H1 (cell line): ENCODE measurements at regions not wholly inside any gene's neighbourhood (a gene's known extent, or its start where the extent isn't known, plus 50 kb on each side); places are given as distances from the start of the nearest gene placed in this dataset.

Experiments
- CTCF ChIA-PET: fragments of 300-600 bp; sonication (Branson Sonifier 250); formaldehyde crosslinking; loops from one replicate; lab custom pipeline; 2021; ENCODE audit not compliant: partially characterized antibody; lab: Charles Lee
- POLR2A ChIA-PET: fragments of 300-600 bp; sonication (Branson Sonifier 250); formaldehyde crosslinking; loops from one replicate; lab custom pipeline; 2021; ENCODE audit warnings: inconsistent platforms; ENCODE audit not compliant: partially characterized antibody; lab: Charles Lee
- DNase-seq, 2 experiments: peaks; one replicate each; pipeline versions ENCODE4 v3.0.0 to v3.0.0-alpha.2; 2010 to 2022; ENCODE audit warnings: low spot score in 2 of 2, low read depth in 1 of 2, mixed read lengths in 1 of 2
- FAIRE-seq: peaks from 2 replicates; lab custom pipeline; 2011; peaks lifted over from hg19 to GRCh38; lab: Jason Lieb, UNC
- H2AFZ ChIP-seq: 2 replicates; pipeline ENCODE4 v1.8.1; 2012; ENCODE audit warnings: low read length, inconsistent platforms
- H2AK5ac ChIP-seq: 2 replicates; pipeline ENCODE4 v1.6.1; 2013; ENCODE audit warnings: low read depth, low read length
- H2BK120ac ChIP-seq: replicated peaks from 2 replicates; pipeline ENCODE3; 2013; ENCODE audit warnings: low read depth, low read length, inconsistent platforms
- H2BK12ac ChIP-seq: 2 replicates; pipeline ENCODE4 v1.6.1; 2013; ENCODE audit warnings: low read depth, low read length
- H2BK15ac ChIP-seq: 2 replicates; pipeline ENCODE4 v1.6.1; 2013; ENCODE audit warnings: low read length
- H2BK20ac ChIP-seq: 2 replicates; pipeline ENCODE4 v1.6.1; 2013; ENCODE audit warnings: low read length
- H2BK5ac ChIP-seq: 2 replicates; pipeline ENCODE4 v1.6.1; 2013; ENCODE audit warnings: low read depth, low read length
- H3K14ac ChIP-seq: 2 replicates; pipeline ENCODE4 v1.6.1; 2013; ENCODE audit warnings: inconsistent platforms; ENCODE audit not compliant: insufficient read length
- H3K18ac ChIP-seq: 2 replicates; pipeline ENCODE4 v1.6.1; 2013; ENCODE audit warnings: low read length; ENCODE audit errors: extremely low read depth
- H3K23ac ChIP-seq: 2 replicates; pipeline ENCODE4 v1.6.1; 2013; ENCODE audit warnings: inconsistent platforms; ENCODE audit not compliant: insufficient read length
- H3K23me2 ChIP-seq: 2 replicates; pipeline ENCODE4 v1.6.1; 2013; ENCODE audit warnings: low read depth, low read length
- H3K27ac ChIP-seq: 2 replicates; pipeline ENCODE4 v1.6.1; 2011; ENCODE audit warnings: low read depth, low read length, inconsistent platforms
- H3K27me3 ChIP-seq, 4 experiments: replicated peaks in 1 of 4; 1 replicate in 1 of 4; 2 replicates in 3 of 4; pipeline versions ENCODE4 v1.6.1 to v1.8.1; 2011 to 2013; ENCODE audit warnings: low read length in 3 of 4, mild to moderate bottlenecking in 3 of 4, inconsistent platforms in 2 of 4, mixed read lengths in 2 of 4, moderate library complexity in 1 of 4; ENCODE audit not compliant: control insufficient read depth in 3 of 4, insufficient read depth in 3 of 4; ENCODE audit errors: extremely low read depth in 1 of 4
- H3K36me3 ChIP-seq, 4 experiments: 2 replicates each; pipeline versions ENCODE4 v1.6.1 to v1.8.1; 2011 to 2013; ENCODE audit warnings: mild to moderate bottlenecking in 4 of 4, low read length in 3 of 4, moderate library complexity in 2 of 4, control low read depth in 1 of 4, inconsistent platforms in 1 of 4; ENCODE audit not compliant: insufficient read depth in 4 of 4, control insufficient read depth in 2 of 4
- H3K4ac ChIP-seq: replicated peaks from 2 replicates; pipeline ENCODE3; 2013; ENCODE audit warnings: low read length, low read depth, mixed read lengths, inconsistent platforms; ENCODE audit not compliant: insufficient read length
- H3K4me1 ChIP-seq, 4 experiments: replicated peaks in 1 of 4; 1 replicate in 1 of 4; 2 replicates in 3 of 4; pipeline versions ENCODE4 v1.6.1 to v1.8.1; 2011 to 2013; ENCODE audit warnings: low read length in 3 of 4, inconsistent platforms in 2 of 4, mixed read lengths in 1 of 4; ENCODE audit not compliant: insufficient read depth in 4 of 4, control insufficient read depth in 3 of 4
- H3K4me2 ChIP-seq, 2 experiments: 2 replicates each; pipeline versions ENCODE4 v1.6.1 to v1.8.1; 2011 to 2013; ENCODE audit warnings: low read depth in 2 of 2, low read length in 2 of 2, control low read depth in 1 of 2, inconsistent platforms in 1 of 2, mild to moderate bottlenecking in 1 of 2; ENCODE audit not compliant: insufficient read depth in 1 of 2
- H3K4me3 ChIP-seq, 4 experiments: fragments of 200-600, 300-600 bp in 1 of 4; sonication (generic), shearing (Covaris generic), sonication (Bioruptor Twin) in 1 of 4; 2 replicates each; pipeline versions ENCODE4 v1.5.1 to v1.8.1; 2011 to 2016; ENCODE audit warnings: low read length in 4 of 4, low read depth in 3 of 4, control low read depth in 2 of 4, inconsistent platforms in 2 of 4, mild to moderate bottlenecking in 2 of 4, mixed read lengths in 1 of 4, moderate library complexity in 1 of 4; ENCODE audit not compliant: insufficient read depth in 2 of 4; ENCODE audit errors: extremely low read depth in 1 of 4
- H3K56ac ChIP-seq: replicated peaks from 2 replicates; pipeline ENCODE3; 2013; ENCODE audit warnings: low read depth, mild to moderate bottlenecking, mixed read lengths, low read length, inconsistent platforms; ENCODE audit not compliant: insufficient read length
- H3K79me1 ChIP-seq: 2 replicates; pipeline ENCODE4 v1.6.1; 2013; ENCODE audit warnings: low read depth, low read length, control low read depth
- H3K79me2 ChIP-seq, 2 experiments: 2 replicates each; pipeline versions ENCODE4 v1.6.1 to v1.8.1; 2012 to 2013; ENCODE audit warnings: low read length in 2 of 2, mild to moderate bottlenecking in 2 of 2, inconsistent platforms in 1 of 2; ENCODE audit not compliant: insufficient read depth in 2 of 2, control insufficient read depth in 1 of 2
- H3K9ac ChIP-seq, 4 experiments: replicated peaks in 1 of 4; 1 replicate in 1 of 4; 2 replicates in 3 of 4; pipeline versions ENCODE4 v1.6.1 to v1.8.1; 2011 to 2013; ENCODE audit warnings: low read depth in 3 of 4, low read length in 3 of 4, control low read depth in 2 of 4, mild to moderate bottlenecking in 2 of 4, moderate library complexity in 2 of 4, inconsistent platforms in 1 of 4; ENCODE audit errors: extremely low read depth in 1 of 4
- H3K9me3 ChIP-seq, 2 experiments: 2 replicates each; pipeline versions ENCODE4 v1.6.1 to v1.8.1; 2012 to 2013; ENCODE audit warnings: mild to moderate bottlenecking in 2 of 2, moderate library complexity in 2 of 2, control low read depth in 1 of 2, inconsistent platforms in 1 of 2, low read depth in 1 of 2, low read length in 1 of 2, mixed read lengths in 1 of 2; ENCODE audit not compliant: insufficient read depth in 2 of 2
- H4K20me1 ChIP-seq, 2 experiments: replicated peaks in 1 of 2; 2 replicates each; pipeline versions ENCODE3 to v1.8.1; 2011 to 2013; ENCODE audit warnings: inconsistent platforms in 2 of 2, low read length in 2 of 2, mild to moderate bottlenecking in 1 of 2; ENCODE audit not compliant: insufficient read depth in 2 of 2, control insufficient read depth in 1 of 2
- H4K5ac ChIP-seq: 2 replicates; pipeline ENCODE4 v1.6.1; 2013; ENCODE audit warnings: low read length, low read depth, mixed read lengths, inconsistent platforms; ENCODE audit not compliant: insufficient read length
- H4K8ac ChIP-seq: 2 replicates; pipeline ENCODE4 v1.8.0; 2013; ENCODE audit warnings: mild to moderate bottlenecking, moderate library complexity, low read length, inconsistent platforms; ENCODE audit not compliant: insufficient read depth; ENCODE audit errors: extremely low read depth
- H4K91ac ChIP-seq: replicated peaks from 2 replicates; pipeline ENCODE3; 2013; ENCODE audit warnings: low read length, mixed read lengths, inconsistent platforms; ENCODE audit not compliant: insufficient read length
- CREB1 ChIP-seq: IDR thresholded peaks from 2 replicates; pipeline ENCODE4 v1.6.1; 2012; ENCODE audit warnings: inconsistent platforms
- KDM1A ChIP-seq: fragments of 200-600, 300-600 bp; sonication (generic); IDR thresholded peaks from 2 replicates; pipeline ENCODE4 v1.7.1; 2016; ENCODE audit warnings: mild to moderate bottlenecking, low read length, borderline replicate concordance
- NRF1 ChIP-seq: IDR thresholded peaks from 2 replicates; pipeline ENCODE4 v1.6.1; 2011; ENCODE audit warnings: mild to moderate bottlenecking, low read depth, low read length, improper control_type of control experiment
- SIX5 ChIP-seq: IDR thresholded peaks from 2 replicates; pipeline ENCODE4 v1.6.1; 2011; ENCODE audit warnings: mild to moderate bottlenecking, low read depth, low read length
- TBP ChIP-seq: IDR thresholded peaks from 2 replicates; pipeline ENCODE4 v1.6.1; 2011; ENCODE audit warnings: low read depth, low read length, improper control_type of control experiment
- WGBS, 2 experiments: shearing (Covaris generic) in 1 of 2; methylation state at CpG; one replicate each; pipeline versions ENCODE4 v1.1.6 to v1.1.7; 2013 to 2015; ENCODE audit warnings: low lambda C conversion rate in 2 of 2, mixed read lengths in 2 of 2, inconsistent platforms in 1 of 2, low coverage in 1 of 2, missing lambda C conversion rate in 1 of 2; ENCODE audit not compliant: insufficient replicate concordance in 2 of 2, insufficient coverage in 1 of 2, insufficient read length in 1 of 2; ENCODE audit errors: extremely low coverage in 1 of 2, missing lambda C conversion rate in 1 of 2; 5-methylcytosine and 5-hydroxymethylcytosine counted together

- no peak overlapping the region for H2BK15ac ChIP-seq
- FAIRE-seq (no peak), DNase-seq (no peak)
- no peaks in the 10 kb centered on the region for H3K79me1 ChIP-seq
- WGBS, 2 experiments = 100% methylated on average over 1 of the region's 1 CpG; no CpG with 5 or more reads in 1 of the 2 experiments
- no peak overlapping the region for H4K8ac ChIP-seq
- H3K23me2 ChIP-seq = no peaks in the 10 kb centered on the region
- H3K56ac ChIP-seq = no peak overlapping the region
- H3K14ac ChIP-seq = no peak overlapping the region
- no peak overlapping the region for H3K9ac ChIP-seq
- H3K36me3 ChIP-seq = no peaks in the 10 kb centered on the region
- no peaks in the 10 kb centered on the region for H3K4me1 ChIP-seq
- no peak overlapping the region for H4K91ac ChIP-seq
- H2BK120ac ChIP-seq = no peak overlapping the region
- H3K18ac ChIP-seq = no peak overlapping the region
- H2AK5ac ChIP-seq = no peak overlapping the region
- CTCF ChIA-PET = no interaction called here
- no peak overlapping the region for H3K4ac ChIP-seq
- H2BK5ac ChIP-seq = no peak overlapping the region
- no peaks in the 10 kb centered on the region for H3K79me2 ChIP-seq
- no peaks in the 10 kb centered on the region for H3K9me3 ChIP-seq
- H3K4me2 ChIP-seq = no peak overlapping the region
- no peak overlapping the region for H3K27ac ChIP-seq
- H3K23ac ChIP-seq = no peak overlapping the region
- TF ChIP-seq CREB1 (no peak), SIX5 (no peak), TBP (no peak), KDM1A (no peak), NRF1 (no peak)
- TF ChIP-seq, all 59 proteins: peak for 0
- no peaks in the 10 kb centered on the region; a peak in 1 of 7 replicates for H3K27me3 ChIP-seq
- H2BK20ac ChIP-seq = no peak overlapping the region
- POLR2A ChIA-PET = no interaction called here
- H4K5ac ChIP-seq = no peak overlapping the region
- H2BK12ac ChIP-seq = no peak overlapping the region
- no peak overlapping the region for H3K4me3 ChIP-seq
- no peak overlapping the region for H2AFZ ChIP-seq
- H4K20me1 ChIP-seq = no peaks in the 10 kb centered on the region
These were observed 159.4 kb downstream of the KCNRG start for GRCh38 chr13:50174630-50175029.
